Transverse colon (tissue), 4 donors: ENCODE measurements at regions not wholly inside any gene's neighbourhood (a gene's known extent, or its start where the extent isn't known, plus 50 kb on each side); places are given as distances from the start of the nearest gene placed in this dataset.

Experiments
- DNase-seq: peaks from one replicate; pipeline ENCODE4 v3.0.0-alpha.2; 2019
- H3K27ac ChIP-seq, 4 donors: fragments of 200-600 bp; sonication (generic); 2 replicates each; pipeline ENCODE4 v1.5.1; 2016 to 2018; ENCODE audit warnings: inconsistent platforms in 4 of 4
- H3K27me3 ChIP-seq: fragments of 200-600 bp; sonication (generic); 2 replicates; pipeline ENCODE4 v1.5.1; 2017; ENCODE audit warnings: inconsistent platforms
- H3K36me3 ChIP-seq, 4 donors: fragments of 200-600 bp; sonication (generic); 2 replicates each; pipeline ENCODE4 v1.5.1; 2017 to 2019; ENCODE audit warnings: inconsistent platforms in 4 of 4
- H3K4me1 ChIP-seq, 4 donors: fragments of 200-600 bp; sonication (generic); 2 replicates each; pipeline ENCODE4 v1.5.1; 2017 to 2020; ENCODE audit warnings: inconsistent platforms in 4 of 4
- H3K4me3 ChIP-seq, 4 donors: fragments of 200-600 bp; sonication (generic); 1 replicate in 1 of 4; 2 replicates in 3 of 4; pipeline versions ENCODE4 v1.5.1 to v1.6.1; 2017 to 2019; ENCODE audit warnings: inconsistent platforms in 4 of 4
- H3K9me3 ChIP-seq, 2 donors: fragments of 200-600 bp; sonication (generic); 2 replicates each; pipeline ENCODE4 v1.5.1; 2017 to 2019; ENCODE audit warnings: inconsistent platforms in 2 of 2
- CTCF ChIP-seq, 5 experiments: fragments of 200-600 bp in 3 of 5; fragments of 450-650 bp in 2 of 5; sonication (generic) in 3 of 5; IDR thresholded peaks; 1 replicate in 2 of 5; 2 replicates in 3 of 5; pipeline ENCODE4 v1.5.1; 2016 to 2017; ENCODE audit warnings: antibody characterized with exemption in 5 of 5, inconsistent platforms in 3 of 5, mild to moderate bottlenecking in 2 of 5, moderate library complexity in 1 of 5
- EP300 ChIP-seq: sonication (generic); formaldehyde crosslinking; IDR thresholded peaks from one replicate; pipeline ENCODE4 v1.6.1; 2017; ENCODE audit warnings: antibody characterized with exemption, low read depth
- POLR2A ChIP-seq: fragments of 450-650 bp; IDR thresholded peaks from one replicate; pipeline ENCODE4 v1.6.1; 2016; ENCODE audit warnings: antibody characterized with exemption, mild to moderate bottlenecking, moderate library complexity
- POLR2AphosphoS5 ChIP-seq, 3 donors: sonication (generic); formaldehyde crosslinking; IDR thresholded peaks; one replicate each; pipeline ENCODE4 v1.6.1; 2016; ENCODE audit warnings: antibody characterized with exemption in 3 of 3
- WGBS, 2 donors: methylation state at CpG; one replicate each; pipeline ENCODE4 v1.1.5; 2018; ENCODE audit warnings: low coverage in 1 of 2; 5-methylcytosine and 5-hydroxymethylcytosine counted together
- in situ Hi-C, 4 donors: fragments of 200-750 bp; cut with MboI; loops; one replicate each; pipeline versions ENCODE4 v1.15.0 to v1.15.1; 2017; ENCODE audit warnings: low sequenced_read_pairs in 3 of 4, low pct_ligation_motif_present in 1 of 4, low pct_unique_long_range_greater_than_20kb in 1 of 4
- intact Hi-C: fragments of 100-400 bp; cut with DNase I; formaldehyde crosslinking; loops from one replicate; pipeline ENCODE4 v1.15.1; 2023; ENCODE audit warnings: low total_unique reads

DNA sequence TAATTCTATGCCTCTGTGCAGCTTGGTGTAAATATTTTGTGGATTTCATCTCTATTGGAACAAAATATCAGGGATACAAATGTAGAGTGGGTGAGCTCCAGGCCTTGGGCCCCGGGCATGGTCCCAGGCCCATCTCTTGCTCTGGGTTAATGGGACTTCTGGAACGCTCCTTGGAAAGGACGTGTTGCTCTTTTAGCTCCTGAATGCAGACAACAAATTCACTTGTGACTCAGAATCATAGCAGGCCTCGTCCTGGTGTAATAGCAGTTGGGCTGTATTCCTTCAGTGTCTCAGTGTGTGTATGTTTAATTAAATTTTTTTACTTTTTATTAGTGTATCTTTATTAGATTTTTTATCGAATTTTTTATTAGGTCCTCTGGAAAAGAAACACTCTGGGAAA lies 266.7 kb upstream of the C2CD4B start:
- H3K36me3 ChIP-seq = no peaks in the 10 kb centered on the region
- H3K9me3 ChIP-seq = no peaks in the 10 kb centered on the region
- peaks cover 0 to 17% (median 7%) of the 10 kb centered on the region in 4 donors for H3K4me1 ChIP-seq
- no peak for DNase-seq
- 70 to 72% methylated on average over 5 of the region's 5 CpGs for WGBS, 2 donors
- no peak overlapping the region for H3K4me3 ChIP-seq
- in situ Hi-C loops (no loop called here), intact Hi-C loops (no loop called here)
- TF ChIP-seq POLR2AphosphoS5 (IDR thresholded peaks at IDR 0.05) (no peak), POLR2A (no peak), CTCF (IDR thresholded peaks at IDR 0.05) (no peak), EP300 (no peak)
- peak overlapping the region; percentile 40 to 57 (median 49) for H3K27ac ChIP-seq
- no peaks in the 10 kb centered on the region for H3K27me3 ChIP-seq

GRCh38 chr15:62432702-62433398 lies 267.8 kb upstream of the C2CD4B start:
- in situ Hi-C loops (no loop called here), intact Hi-C loops (no loop called here)
- no peaks in the 10 kb centered on the region for H3K36me3 ChIP-seq
- TF ChIP-seq EP300 (no peak), POLR2AphosphoS5 (IDR thresholded peaks at IDR 0.05) (peak in 1 of 3 donors; percentile 20)
- no peaks in the 10 kb centered on the region for H3K27me3 ChIP-seq
- DNase-seq = no peak
- no peaks in the 10 kb centered on the region for H3K9me3 ChIP-seq
- WGBS, 2 donors = 60 to 70% methylated on average over 2 to 5 of the region's 5 CpGs
- no peak overlapping the region for H3K4me3 ChIP-seq
- peaks cover 0 to 17% (median 6%) of the 10 kb centered on the region in 4 donors for H3K4me1 ChIP-seq
- H3K27ac ChIP-seq = peak overlapping the region; percentile 40 to 57 (median 49)

DNA sequence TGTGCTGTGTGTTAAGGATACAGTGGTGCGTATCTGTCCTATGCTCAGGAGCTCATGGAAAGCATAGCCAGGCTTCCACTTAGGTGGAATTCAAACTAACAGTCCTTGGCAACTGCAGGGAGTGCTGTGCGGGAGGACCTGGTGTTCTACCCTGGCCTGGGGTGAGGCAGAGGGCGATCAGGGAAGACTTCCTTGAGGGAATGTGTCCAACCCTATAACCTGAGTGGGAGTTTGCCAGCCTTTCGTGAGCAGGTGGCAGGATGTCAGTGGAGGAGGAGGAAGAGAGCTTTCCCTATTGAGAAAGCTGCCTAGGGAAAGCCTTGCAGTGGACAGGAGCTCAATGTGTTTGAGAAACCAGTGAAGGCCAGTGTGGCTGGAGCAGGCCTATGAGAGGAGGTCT lies 271.1 kb upstream of the C2CD4B start:
- TF ChIP-seq POLR2A (no peak), CTCF (IDR thresholded peaks at IDR 0.05) (no peak), EP300 (no peak), POLR2AphosphoS5 (IDR thresholded peaks at IDR 0.05) (no peak)
- Histone ChIP-seq H3K4me1 (peaks cover 0 to 26% (median 15%) of the 10 kb centered on the region in 4 donors), H3K27me3 (no peaks in the 10 kb centered on the region), H3K36me3 (no peaks in the 10 kb centered on the region), H3K9me3 (no peaks in the 10 kb centered on the region), H3K4me3 (no peak overlapping the region), H3K27ac (no peak overlapping the region)
- peak; percentile 19 for DNase-seq
- 42 to 60% methylated on average over 1 to 4 of the region's 4 CpGs for WGBS, 2 donors
- intact Hi-C loops = no loop called here
- in situ Hi-C loops = no loop called here

DNA sequence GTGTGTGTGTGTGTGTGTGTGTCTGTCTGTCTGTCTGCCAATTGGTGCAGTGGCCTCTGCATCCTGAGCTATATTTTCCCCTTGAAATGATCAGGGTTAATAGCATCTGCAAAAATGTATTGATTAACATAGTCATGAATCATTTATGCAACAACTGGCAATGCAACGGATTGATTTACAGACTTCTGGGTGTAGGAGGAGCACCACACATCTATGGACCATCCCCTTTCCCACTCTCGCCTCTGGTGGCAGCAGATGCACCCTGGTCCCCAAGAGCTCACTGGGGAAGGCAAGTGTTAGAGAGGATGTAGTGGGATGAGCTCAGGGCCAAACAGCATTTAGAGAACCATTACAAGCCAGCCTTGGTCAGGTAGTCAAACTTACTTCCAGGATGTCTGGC lies 272.7 kb upstream of the C2CD4B start:
- Histone ChIP-seq H3K9me3 (no peaks in the 10 kb centered on the region), H3K27me3 (no peaks in the 10 kb centered on the region), H3K36me3 (no peaks in the 10 kb centered on the region), H3K27ac (no peak overlapping the region), H3K4me1 (peaks cover 0 to 15% (median 9%) of the 10 kb centered on the region in 4 donors), H3K4me3 (no peak overlapping the region)
- no peak for DNase-seq
- TF ChIP-seq CTCF (IDR thresholded peaks at IDR 0.05) (no peak), POLR2AphosphoS5 (IDR thresholded peaks at IDR 0.05) (no peak), POLR2A (no peak), EP300 (no peak)
- intact Hi-C loops (no loop called here), in situ Hi-C loops (no loop called here)
- WGBS, 2 donors = 60 to 84% methylated on average over 1 to 2 of the region's 2 CpGs
